Duodenal mucosa (tissue), 2 donors: ENCODE measurements at regions not wholly inside any gene's neighbourhood (a gene's known extent, or its start where the extent isn't known, plus 50 kb on each side); places are given as distances from the start of the nearest gene placed in this dataset.

ENCODE experiments used
- H3K27ac ChIP-seq: one replicate; pipeline ENCODE4 v1.7.0; 2013; ENCODE audit warnings: low read depth, low read length
- H3K27me3 ChIP-seq, 2 donors: one replicate each; pipeline ENCODE4 v1.7.0; 2013; ENCODE audit warnings: low read length in 2 of 2, control low read depth in 1 of 2; ENCODE audit not compliant: insufficient read depth in 2 of 2, control insufficient read depth in 1 of 2
- H3K36me3 ChIP-seq, 2 donors: one replicate each; pipeline ENCODE4 v1.7.0; 2013; ENCODE audit warnings: low read length in 2 of 2, control low read depth in 1 of 2; ENCODE audit not compliant: insufficient read depth in 2 of 2, control insufficient read depth in 1 of 2
- H3K4me1 ChIP-seq, 2 donors: one replicate each; pipeline ENCODE4 v1.7.0; 2013; ENCODE audit warnings: low read length in 2 of 2, control low read depth in 1 of 2; ENCODE audit not compliant: insufficient read depth in 2 of 2, control insufficient read depth in 1 of 2
- H3K4me3 ChIP-seq, 2 donors: one replicate each; pipeline ENCODE4 v1.7.0; 2013; ENCODE audit warnings: low read length in 2 of 2, low read depth in 1 of 2
- H3K9ac ChIP-seq, 2 donors: one replicate each; pipeline ENCODE4 v1.7.0; 2013; ENCODE audit warnings: low read length in 2 of 2, low read depth in 1 of 2
- H3K9me3 ChIP-seq, 2 donors: one replicate each; pipeline ENCODE4 v1.7.0; 2013; ENCODE audit warnings: low read length in 2 of 2, control low read depth in 1 of 2; ENCODE audit not compliant: control insufficient read depth in 1 of 2

GRCh38 chr3:127483902-127484591 lies 106.5 kb downstream of the TPRA1 start:
- Histone ChIP-seq H3K9me3 (no peaks in the 10 kb centered on the region), H3K27ac (no peak overlapping the region), H3K4me1 (no peaks in the 10 kb centered on the region), H3K27me3 (no peaks in the 10 kb centered on the region), H3K36me3 (no peaks in the 10 kb centered on the region), H3K4me3 (no peak overlapping the region), H3K9ac (no peak overlapping the region)

- H3K27ac ChIP-seq, result no peak overlapping the region
- no peak overlapping the region for H3K9ac ChIP-seq
- H3K36me3 ChIP-seq, result no peaks in the 10 kb centered on the region
- no peaks in the 10 kb centered on the region for H3K9me3 ChIP-seq
- no peaks in the 10 kb centered on the region for H3K27me3 ChIP-seq
- H3K4me3 ChIP-seq, result no peak overlapping the region
- no peaks in the 10 kb centered on the region for H3K4me1 ChIP-seq
Observed at GRCh38 chr3:127483005-127483641, 107.4 kb downstream of the TPRA1 start.

GRCh38 chr3:127482216-127483004 lies 108.1 kb downstream of the TPRA1 start:
- Histone ChIP-seq H3K36me3 (no peaks in the 10 kb centered on the region), H3K9me3 (no peaks in the 10 kb centered on the region), H3K4me1 (no peaks in the 10 kb centered on the region), H3K27me3 (no peaks in the 10 kb centered on the region), H3K4me3 (no peak overlapping the region), H3K27ac (no peak overlapping the region), H3K9ac (no peak overlapping the region)

GRCh38 chr3:127480196-127480954 lies 110.2 kb downstream of the TPRA1 start:
- Histone ChIP-seq H3K4me1 (no peaks in the 10 kb centered on the region), H3K4me3 (no peak overlapping the region), H3K27ac (no peak overlapping the region), H3K36me3 (no peaks in the 10 kb centered on the region), H3K27me3 (no peaks in the 10 kb centered on the region), H3K9me3 (no peaks in the 10 kb centered on the region), H3K9ac (no peak overlapping the region)

GRCh38 chr3:127479449-127479848 lies 111.1 kb downstream of the TPRA1 start:
- no peak overlapping the region for H3K9ac ChIP-seq
- no peaks in the 10 kb centered on the region for H3K9me3 ChIP-seq
- no peaks in the 10 kb centered on the region for H3K36me3 ChIP-seq
- H3K27me3 ChIP-seq, result no peaks in the 10 kb centered on the region
- no peak overlapping the region for H3K4me3 ChIP-seq
- H3K4me1 ChIP-seq, result no peaks in the 10 kb centered on the region
- no peak overlapping the region for H3K27ac ChIP-seq

GRCh38 chr3:127478922-127479321 lies 111.6 kb downstream of the TPRA1 start:
- no peaks in the 10 kb centered on the region for H3K27me3 ChIP-seq
- no peak overlapping the region for H3K9ac ChIP-seq
- H3K36me3 ChIP-seq, result no peaks in the 10 kb centered on the region
- H3K9me3 ChIP-seq, result no peaks in the 10 kb centered on the region
- H3K4me1 ChIP-seq, result no peaks in the 10 kb centered on the region
- H3K27ac ChIP-seq, result no peak overlapping the region
- H3K4me3 ChIP-seq, result no peak overlapping the region

- no peaks in the 10 kb centered on the region for H3K27me3 ChIP-seq
- no peak overlapping the region for H3K4me3 ChIP-seq
- H3K27ac ChIP-seq, result no peak overlapping the region
- H3K4me1 ChIP-seq, result no peaks in the 10 kb centered on the region
- no peaks in the 10 kb centered on the region for H3K9me3 ChIP-seq
- no peaks in the 10 kb centered on the region for H3K36me3 ChIP-seq
- no peak overlapping the region for H3K9ac ChIP-seq
Observed at GRCh38 chr3:127477396-127477795, 113.1 kb downstream of the TPRA1 start.

GRCh38 chr3:127476936-127477335 lies 113.6 kb downstream of the TPRA1 start:
- Histone ChIP-seq H3K9me3 (no peaks in the 10 kb centered on the region), H3K4me1 (no peaks in the 10 kb centered on the region)

GRCh38 chr3:127475975-127476705 lies 114.4 kb downstream of the TPRA1 start:
- H3K4me3 ChIP-seq, result no peak overlapping the region
- no peaks in the 10 kb centered on the region for H3K4me1 ChIP-seq
- no peaks in the 10 kb centered on the region for H3K9me3 ChIP-seq
- H3K27me3 ChIP-seq, result no peaks in the 10 kb centered on the region
- no peak overlapping the region for H3K27ac ChIP-seq
- no peaks in the 10 kb centered on the region for H3K36me3 ChIP-seq
- H3K9ac ChIP-seq, result no peak overlapping the region

More at GRCh38 chr3:127476936-127477335, 113.6 kb downstream of the TPRA1 start:
- H3K27me3 ChIP-seq, result no peaks in the 10 kb centered on the region
- H3K9ac ChIP-seq, result no peak overlapping the region
- no peak overlapping the region for H3K4me3 ChIP-seq
- no peaks in the 10 kb centered on the region for H3K36me3 ChIP-seq
- H3K27ac ChIP-seq, result no peak overlapping the region
